Liver (tissue), 7 donors: ENCODE measurements at regions not wholly inside any gene's neighbourhood (a gene's known extent, or its start where the extent isn't known, plus 50 kb on each side); places are given as distances from the start of the nearest gene placed in this dataset.

Experiments used
- DNase-seq: peaks from one replicate; pipeline ENCODE4 v3.0.0-alpha.2; 2017; ENCODE audit warnings: low spot score
- H3K27ac ChIP-seq, 2 donors: one replicate each; pipeline ENCODE4 v1.7.0; 2013; ENCODE audit warnings: inconsistent platforms in 2 of 2, low read length in 2 of 2, control low read depth in 1 of 2, low read depth in 1 of 2, mild to moderate bottlenecking in 1 of 2
- H3K27me3 ChIP-seq, 4 donors: one replicate each; pipeline versions ENCODE4 v1.6.1 to v1.7.0; 2013; ENCODE audit warnings: low read length in 3 of 4, inconsistent platforms in 1 of 4, mild to moderate bottlenecking in 1 of 4, moderate library complexity in 1 of 4; ENCODE audit not compliant: control insufficient read depth in 4 of 4, insufficient read depth in 4 of 4
- H3K36me3 ChIP-seq, 4 donors: one replicate each; pipeline versions ENCODE4 v1.6.1 to v1.7.0; 2013; ENCODE audit warnings: low read length in 3 of 4, mild to moderate bottlenecking in 3 of 4, low read depth in 1 of 4, moderate library complexity in 1 of 4; ENCODE audit not compliant: control insufficient read depth in 4 of 4, insufficient read depth in 3 of 4
- H3K4me1 ChIP-seq, 4 donors: one replicate each; pipeline versions ENCODE4 v1.6.1 to v1.7.0; 2013; ENCODE audit warnings: low read length in 3 of 4, mild to moderate bottlenecking in 3 of 4, moderate library complexity in 1 of 4; ENCODE audit not compliant: control insufficient read depth in 4 of 4, insufficient read depth in 4 of 4
- H3K4me3 ChIP-seq, 3 donors: one replicate each; pipeline versions ENCODE4 v1.6.1 to v1.7.0; 2013; ENCODE audit warnings: low read length in 3 of 3, control low read depth in 1 of 3, low read depth in 1 of 3, mild to moderate bottlenecking in 1 of 3
- H3K9ac ChIP-seq, 2 donors: one replicate each; pipeline ENCODE4 v1.7.0; 2013; ENCODE audit warnings: low read length in 2 of 2, mild to moderate bottlenecking in 2 of 2, moderate library complexity in 2 of 2, control low read depth in 1 of 2, low read depth in 1 of 2
- H3K9me3 ChIP-seq, 4 donors: one replicate each; pipeline versions ENCODE4 v1.6.1 to v1.7.0; 2013; ENCODE audit warnings: low read length in 3 of 4; ENCODE audit not compliant: control insufficient read depth in 4 of 4
- EGR1 ChIP-seq, 2 donors: IDR thresholded peaks; 2 replicates each; pipeline ENCODE4 v1.6.1; 2016 to 2018; ENCODE audit warnings: antibody characterized with exemption in 2 of 2, low read depth in 2 of 2
- FOXA1 ChIP-seq: IDR thresholded peaks from 2 replicates; pipeline ENCODE4 v1.6.1; 2016; ENCODE audit warnings: antibody characterized with exemption
- FOXA2 ChIP-seq: IDR thresholded peaks from 2 replicates; pipeline ENCODE4 v1.6.1; 2016; ENCODE audit warnings: antibody characterized with exemption
- GABPA ChIP-seq, 2 donors: IDR thresholded peaks in 1 of 2; conservative IDR thresholded peaks in 1 of 2; 2 replicates each; pipeline ENCODE4 v1.6.1; 2016; ENCODE audit warnings: antibody characterized with exemption in 2 of 2, mild to moderate bottlenecking in 1 of 2, moderate library complexity in 1 of 2
- HNF4A ChIP-seq, 2 donors: conservative IDR thresholded peaks; 2 replicates each; pipeline ENCODE4 v1.6.1; 2016; ENCODE audit warnings: antibody characterized with exemption in 2 of 2, mild to moderate bottlenecking in 2 of 2
- HNF4G ChIP-seq: IDR thresholded peaks from 2 replicates; pipeline ENCODE4 v1.6.1; 2016; ENCODE audit warnings: antibody characterized with exemption
- JUND ChIP-seq, 2 donors: IDR thresholded peaks; 2 replicates each; pipeline ENCODE4 v1.6.1; 2016; ENCODE audit warnings: antibody characterized with exemption in 2 of 2
- NR2F2 ChIP-seq: IDR thresholded peaks from 2 replicates; pipeline ENCODE4 v1.6.1; 2016; ENCODE audit warnings: antibody characterized with exemption
- RAD21 ChIP-seq, 2 donors: IDR thresholded peaks; 2 replicates each; pipeline ENCODE4 v1.6.1; 2016; ENCODE audit warnings: antibody characterized with exemption in 2 of 2, mild to moderate bottlenecking in 2 of 2
- RXRA ChIP-seq, 2 donors: IDR thresholded peaks; 2 replicates each; pipeline ENCODE4 v1.6.1; 2017 to 2018; ENCODE audit warnings: antibody characterized with exemption in 2 of 2, mild to moderate bottlenecking in 1 of 2
- SP1 ChIP-seq: IDR thresholded peaks from 2 replicates; pipeline ENCODE4 v1.6.1; 2018; ENCODE audit warnings: antibody characterized with exemption, mild to moderate bottlenecking
- TAF1 ChIP-seq: conservative IDR thresholded peaks from 2 replicates; pipeline ENCODE4 v1.6.1; 2016; ENCODE audit warnings: antibody characterized with exemption, mild to moderate bottlenecking
- YY1 ChIP-seq: IDR thresholded peaks from 2 replicates; pipeline ENCODE4 v1.6.1; 2016; ENCODE audit warnings: antibody characterized with exemption, mild to moderate bottlenecking
- WGBS: extraction: QIAGEN DNeasy Blood & Tissue Kit; methylation state at CpG from one replicate; pipeline ENCODE4 v1.1.7; 2013; 5-methylcytosine and 5-hydroxymethylcytosine counted together
- TF ChIP-seq, protein P1 (sequence below): IDR thresholded peaks from 2 replicates; pipeline ENCODE4 v1.6.1; 2016; ENCODE audit warnings: antibody characterized with exemption
- TF ChIP-seq, protein P2 (sequence below): IDR thresholded peaks from 2 replicates; pipeline ENCODE4 v1.6.1; 2016; ENCODE audit warnings: antibody characterized with exemption, mild to moderate bottlenecking
- TF ChIP-seq, protein P3 (sequence below): IDR thresholded peaks from 2 replicates; pipeline ENCODE4 v1.6.1; 2016; ENCODE audit warnings: antibody characterized with exemption
- TF ChIP-seq, protein P4 (sequence below): IDR thresholded peaks from 2 replicates; pipeline ENCODE4 v1.6.1; 2016; ENCODE audit warnings: antibody characterized with exemption
- donor health status: healthy.
- donor health status: healthy.
- donor health status: healthy.
- donor health status: healthy.

DNA sequence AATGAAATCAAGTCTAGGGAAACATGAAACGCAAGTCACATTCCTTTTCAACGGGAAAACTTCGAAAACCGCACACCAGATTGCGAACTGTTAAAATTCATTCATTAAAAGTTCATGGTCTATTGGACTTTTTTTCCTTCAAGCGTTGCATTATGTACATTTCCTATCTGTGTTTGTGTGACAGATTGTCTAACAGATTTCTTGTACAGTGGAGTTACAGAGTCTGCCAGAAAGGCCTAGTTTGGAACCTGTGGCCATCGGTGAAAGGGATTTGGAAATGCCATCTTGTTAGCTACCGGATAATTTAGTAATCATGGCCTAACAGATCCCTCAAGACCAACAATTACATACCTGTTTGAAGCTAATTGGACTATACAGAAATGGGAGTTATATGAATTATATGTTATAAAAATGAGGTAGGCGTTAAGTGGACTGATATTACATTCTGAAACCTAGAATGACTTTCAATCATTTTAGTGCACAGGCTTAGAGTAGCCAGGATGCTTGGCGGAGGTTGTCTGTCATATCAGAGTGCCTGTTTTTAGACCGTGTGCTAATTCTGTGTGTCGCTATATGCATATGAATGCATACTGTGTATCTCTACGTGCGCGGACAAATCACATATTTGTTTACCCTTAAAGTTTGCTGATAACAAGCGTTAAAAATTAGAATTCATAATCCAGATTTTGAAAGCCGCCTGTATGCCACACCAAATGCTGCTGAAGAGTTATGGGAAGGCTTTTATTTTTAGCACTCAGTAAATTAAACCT lies 885.4 kb upstream of the RBFOX1 start:
- TF ChIP-seq RXRA (IDR thresholded peaks at IDR 0.05), result no peak
- H3K4me1 ChIP-seq, result no peaks in the 10 kb centered on the region
- no peak overlapping the region for H3K9ac ChIP-seq
- H3K27ac ChIP-seq, result no peak overlapping the region
- H3K36me3 ChIP-seq, result no peaks in the 10 kb centered on the region
- H3K27me3 ChIP-seq, result no peaks in the 10 kb centered on the region
- H3K9me3 ChIP-seq, result peaks cover 0 to 8% (median 0%) of the 10 kb centered on the region in 4 donors
- WGBS, result 85% methylated on average over 17 of the region's 17 CpGs
- DNase-seq, result no peak
- no peak overlapping the region for H3K4me3 ChIP-seq

DNA sequence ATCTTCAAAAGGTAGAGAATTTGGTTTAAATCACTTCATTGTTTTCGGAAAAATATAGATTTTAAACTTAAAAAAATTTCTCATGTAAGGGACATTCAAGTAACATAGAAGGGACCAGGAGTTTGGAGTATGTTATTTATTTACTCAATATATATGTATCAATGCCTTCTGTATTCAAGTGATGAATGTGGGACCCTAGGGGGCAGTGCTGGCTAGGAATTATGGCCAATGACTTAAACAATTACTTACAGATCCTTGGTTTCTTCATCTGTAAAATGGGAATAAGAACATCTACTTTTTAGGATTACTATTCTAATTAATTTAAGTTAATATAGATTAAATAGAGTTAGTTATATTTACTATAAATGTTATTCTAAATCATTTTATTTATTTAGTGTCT lies 886.3 kb upstream of the RBFOX1 start:
- WGBS, result 78% methylated on average over 1 of the region's 1 CpG
- Histone ChIP-seq H3K36me3 (no peaks in the 10 kb centered on the region), H3K4me1 (no peaks in the 10 kb centered on the region), H3K9ac (no peak overlapping the region), H3K4me3 (no peak overlapping the region), H3K27ac (no peak overlapping the region), H3K27me3 (no peaks in the 10 kb centered on the region), H3K9me3 (no peaks in the 10 kb centered on the region)
- DNase-seq, result no peak
- TF ChIP-seq YY1 (no peak), TAF1 (no peak), NR2F2 (no peak), EGR1 (IDR thresholded peaks at IDR 0.05; ENCODE audit: low read depth in 2 of 2) (no peak), RAD21 (IDR thresholded peaks at IDR 0.05) (no peak), HNF4G (no peak), GABPA (IDR thresholded peaks at IDR 0.05 in 1 of 2, conservative IDR thresholded peaks at IDR 0.05 in 1 of 2) (no peak), SP1 (no peak)
- TF ChIP-seq, protein P1, sequence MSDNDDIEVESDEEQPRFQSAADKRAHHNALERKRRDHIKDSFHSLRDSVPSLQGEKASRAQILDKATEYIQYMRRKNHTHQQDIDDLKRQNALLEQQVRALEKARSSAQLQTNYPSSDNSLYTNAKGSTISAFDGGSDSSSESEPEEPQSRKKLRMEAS, result no peak
- TF ChIP-seq, protein P2, sequence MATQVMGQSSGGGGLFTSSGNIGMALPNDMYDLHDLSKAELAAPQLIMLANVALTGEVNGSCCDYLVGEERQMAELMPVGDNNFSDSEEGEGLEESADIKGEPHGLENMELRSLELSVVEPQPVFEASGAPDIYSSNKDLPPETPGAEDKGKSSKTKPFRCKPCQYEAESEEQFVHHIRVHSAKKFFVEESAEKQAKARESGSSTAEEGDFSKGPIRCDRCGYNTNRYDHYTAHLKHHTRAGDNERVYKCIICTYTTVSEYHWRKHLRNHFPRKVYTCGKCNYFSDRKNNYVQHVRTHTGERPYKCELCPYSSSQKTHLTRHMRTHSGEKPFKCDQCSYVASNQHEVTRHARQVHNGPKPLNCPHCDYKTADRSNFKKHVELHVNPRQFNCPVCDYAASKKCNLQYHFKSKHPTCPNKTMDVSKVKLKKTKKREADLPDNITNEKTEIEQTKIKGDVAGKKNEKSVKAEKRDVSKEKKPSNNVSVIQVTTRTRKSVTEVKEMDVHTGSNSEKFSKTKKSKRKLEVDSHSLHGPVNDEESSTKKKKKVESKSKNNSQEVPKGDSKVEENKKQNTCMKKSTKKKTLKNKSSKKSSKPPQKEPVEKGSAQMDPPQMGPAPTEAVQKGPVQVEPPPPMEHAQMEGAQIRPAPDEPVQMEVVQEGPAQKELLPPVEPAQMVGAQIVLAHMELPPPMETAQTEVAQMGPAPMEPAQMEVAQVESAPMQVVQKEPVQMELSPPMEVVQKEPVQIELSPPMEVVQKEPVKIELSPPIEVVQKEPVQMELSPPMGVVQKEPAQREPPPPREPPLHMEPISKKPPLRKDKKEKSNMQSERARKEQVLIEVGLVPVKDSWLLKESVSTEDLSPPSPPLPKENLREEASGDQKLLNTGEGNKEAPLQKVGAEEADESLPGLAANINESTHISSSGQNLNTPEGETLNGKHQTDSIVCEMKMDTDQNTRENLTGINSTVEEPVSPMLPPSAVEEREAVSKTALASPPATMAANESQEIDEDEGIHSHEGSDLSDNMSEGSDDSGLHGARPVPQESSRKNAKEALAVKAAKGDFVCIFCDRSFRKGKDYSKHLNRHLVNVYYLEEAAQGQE, result no peak
- TF ChIP-seq, protein P3, sequence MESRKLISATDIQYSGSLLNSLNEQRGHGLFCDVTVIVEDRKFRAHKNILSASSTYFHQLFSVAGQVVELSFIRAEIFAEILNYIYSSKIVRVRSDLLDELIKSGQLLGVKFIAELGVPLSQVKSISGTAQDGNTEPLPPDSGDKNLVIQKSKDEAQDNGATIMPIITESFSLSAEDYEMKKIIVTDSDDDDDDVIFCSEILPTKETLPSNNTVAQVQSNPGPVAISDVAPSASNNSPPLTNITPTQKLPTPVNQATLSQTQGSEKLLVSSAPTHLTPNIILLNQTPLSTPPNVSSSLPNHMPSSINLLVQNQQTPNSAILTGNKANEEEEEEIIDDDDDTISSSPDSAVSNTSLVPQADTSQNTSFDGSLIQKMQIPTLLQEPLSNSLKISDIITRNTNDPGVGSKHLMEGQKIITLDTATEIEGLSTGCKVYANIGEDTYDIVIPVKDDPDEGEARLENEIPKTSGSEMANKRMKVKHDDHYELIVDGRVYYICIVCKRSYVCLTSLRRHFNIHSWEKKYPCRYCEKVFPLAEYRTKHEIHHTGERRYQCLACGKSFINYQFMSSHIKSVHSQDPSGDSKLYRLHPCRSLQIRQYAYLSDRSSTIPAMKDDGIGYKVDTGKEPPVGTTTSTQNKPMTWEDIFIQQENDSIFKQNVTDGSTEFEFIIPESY, result no peak

DNA sequence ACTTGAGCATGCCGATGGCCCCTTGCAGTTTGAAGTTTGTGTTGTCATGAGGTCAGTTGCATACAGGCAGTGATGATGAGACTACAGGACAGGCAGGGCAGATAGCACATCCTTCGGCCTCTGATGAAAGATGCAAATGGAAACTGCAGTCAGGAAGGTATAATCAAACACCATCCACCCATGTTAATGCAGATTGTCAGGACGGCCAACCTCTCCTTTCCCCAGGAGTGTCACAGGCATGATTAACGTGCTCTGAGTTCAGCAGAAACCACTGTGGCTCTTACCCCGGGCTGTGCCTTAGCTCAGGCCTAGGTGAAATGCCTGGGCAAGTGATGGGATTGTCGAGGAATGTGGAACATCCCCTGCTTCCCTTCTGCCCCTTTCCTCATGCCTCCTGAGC lies 893.5 kb upstream of the RBFOX1 start:
- no peaks in the 10 kb centered on the region for H3K36me3 ChIP-seq
- no peak for DNase-seq
- no peaks in the 10 kb centered on the region for H3K9me3 ChIP-seq
- WGBS, result 63% methylated on average over 6 of the region's 6 CpGs
- no peak overlapping the region for H3K9ac ChIP-seq
- peaks cover 0 to 4% (median 0%) of the 10 kb centered on the region in 4 donors for H3K27me3 ChIP-seq
- H3K4me3 ChIP-seq, result no peak overlapping the region
- no peak overlapping the region for H3K27ac ChIP-seq
- H3K4me1 ChIP-seq, result no peaks in the 10 kb centered on the region
- TF ChIP-seq GABPA (IDR thresholded peaks at IDR 0.05 in 1 of 2, conservative IDR thresholded peaks at IDR 0.05 in 1 of 2), result no peak
- TF ChIP-seq HNF4G, result no peak
- no peak for TF ChIP-seq HNF4A (conservative IDR thresholded peaks at IDR 0.05)
- no peak for TF ChIP-seq EGR1 (IDR thresholded peaks at IDR 0.05; ENCODE audit: low read depth in 2 of 2)
- TF ChIP-seq, protein P1, result no peak
- TF ChIP-seq SP1, result no peak
- no peak for TF ChIP-seq JUND (IDR thresholded peaks at IDR 0.05)
- no peak for TF ChIP-seq FOXA2
- TF ChIP-seq NR2F2, result no peak
- TF ChIP-seq, protein P2, result no peak
- TF ChIP-seq YY1, result no peak
- TF ChIP-seq, protein P4, sequence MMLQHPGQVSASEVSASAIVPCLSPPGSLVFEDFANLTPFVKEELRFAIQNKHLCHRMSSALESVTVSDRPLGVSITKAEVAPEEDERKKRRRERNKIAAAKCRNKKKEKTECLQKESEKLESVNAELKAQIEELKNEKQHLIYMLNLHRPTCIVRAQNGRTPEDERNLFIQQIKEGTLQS, result no peak
- no peak for TF ChIP-seq RAD21 (IDR thresholded peaks at IDR 0.05)
- TF ChIP-seq FOXA1, result no peak
